Esophagus muscularis mucosa (tissue), 4 donors: ENCODE measurements at regions not wholly inside any gene's neighbourhood (a gene's known extent, or its start where the extent isn't known, plus 50 kb on each side); places are given as distances from the start of the nearest gene placed in this dataset.

ENCODE experiments used
- DNase-seq: peaks from one replicate; pipeline ENCODE4 v3.0.0-alpha.2; 2017; ENCODE audit errors: extremely low spot score
- H3K27ac ChIP-seq, 4 donors: fragments of 200-600 bp; sonication (generic); replicated peaks in 1 of 4; 1 replicate in 3 of 4; 2 replicates in 1 of 4; pipeline ENCODE4 v1.5.1; 2016 to 2019; ENCODE audit warnings: mild to moderate bottlenecking in 1 of 4
- H3K27me3 ChIP-seq, 4 donors: fragments of 200-600 bp; sonication (generic); one replicate each; pipeline versions ENCODE4 v1.5.1 to v1.6.0; 2016 to 2019
- H3K36me3 ChIP-seq, 4 donors: fragments of 200-600 bp; sonication (generic); one replicate each; pipeline ENCODE4 v1.5.1; 2016 to 2019
- H3K4me1 ChIP-seq, 4 donors: fragments of 200-600 bp; sonication (generic); one replicate each; pipeline ENCODE4 v1.5.1; 2016 to 2019
- H3K4me3 ChIP-seq, 4 donors: fragments of 200-600 bp; sonication (generic); 1 replicate in 2 of 4; 2 replicates in 2 of 4; pipeline ENCODE4 v1.5.1; 2016 to 2019; ENCODE audit warnings: mild to moderate bottlenecking in 4 of 4, moderate library complexity in 1 of 4
- H3K9me3 ChIP-seq, 4 donors: fragments of 200-600 bp; sonication (generic); 1 replicate in 3 of 4; 2 replicates in 1 of 4; pipeline ENCODE4 v1.5.1; 2016 to 2019
- EP300 ChIP-seq: sonication (generic); formaldehyde crosslinking; IDR thresholded peaks from one replicate; pipeline ENCODE4 v1.6.1; 2017; ENCODE audit warnings: antibody characterized with exemption
- POLR2A ChIP-seq: fragments of 450-650 bp; IDR thresholded peaks from one replicate; pipeline ENCODE4 v1.6.1; 2017; ENCODE audit warnings: antibody characterized with exemption, moderate library complexity, mild to moderate bottlenecking, low read depth
- POLR2AphosphoS5 ChIP-seq, 2 donors: sonication (generic); formaldehyde crosslinking; IDR thresholded peaks; one replicate each; pipeline ENCODE4 v1.6.1; 2017; ENCODE audit warnings: antibody characterized with exemption in 2 of 2
- WGBS: methylation state at CpG from one replicate; pipeline ENCODE4 v1.1.5; 2018; 5-methylcytosine and 5-hydroxymethylcytosine counted together
- intact Hi-C: fragments of 100-400 bp; cut with DNase I; formaldehyde crosslinking; loops from one replicate; pipeline ENCODE4 v1.15.1; 2023
- TF ChIP-seq, protein P1 (sequence below), 3 experiments: fragments of 200-600 bp in 2 of 3; fragments of 450-650 bp in 1 of 3; sonication (generic) in 2 of 3; IDR thresholded peaks; one replicate each; pipeline ENCODE4 v1.5.1; 2017 to 2019; ENCODE audit warnings: antibody characterized with exemption in 3 of 3, mild to moderate bottlenecking in 2 of 3, moderate library complexity in 1 of 3

GRCh38 chr6:10071631-10072220, 343.1 kb downstream of the TFAP2A start:
- TF ChIP-seq EP300, result no peak
- TF ChIP-seq, protein P1, sequence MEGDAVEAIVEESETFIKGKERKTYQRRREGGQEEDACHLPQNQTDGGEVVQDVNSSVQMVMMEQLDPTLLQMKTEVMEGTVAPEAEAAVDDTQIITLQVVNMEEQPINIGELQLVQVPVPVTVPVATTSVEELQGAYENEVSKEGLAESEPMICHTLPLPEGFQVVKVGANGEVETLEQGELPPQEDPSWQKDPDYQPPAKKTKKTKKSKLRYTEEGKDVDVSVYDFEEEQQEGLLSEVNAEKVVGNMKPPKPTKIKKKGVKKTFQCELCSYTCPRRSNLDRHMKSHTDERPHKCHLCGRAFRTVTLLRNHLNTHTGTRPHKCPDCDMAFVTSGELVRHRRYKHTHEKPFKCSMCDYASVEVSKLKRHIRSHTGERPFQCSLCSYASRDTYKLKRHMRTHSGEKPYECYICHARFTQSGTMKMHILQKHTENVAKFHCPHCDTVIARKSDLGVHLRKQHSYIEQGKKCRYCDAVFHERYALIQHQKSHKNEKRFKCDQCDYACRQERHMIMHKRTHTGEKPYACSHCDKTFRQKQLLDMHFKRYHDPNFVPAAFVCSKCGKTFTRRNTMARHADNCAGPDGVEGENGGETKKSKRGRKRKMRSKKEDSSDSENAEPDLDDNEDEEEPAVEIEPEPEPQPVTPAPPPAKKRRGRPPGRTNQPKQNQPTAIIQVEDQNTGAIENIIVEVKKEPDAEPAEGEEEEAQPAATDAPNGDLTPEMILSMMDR (IDR thresholded peaks at IDR 0.05), result no peak
- no peak for TF ChIP-seq POLR2A
- TF ChIP-seq POLR2AphosphoS5 (IDR thresholded peaks at IDR 0.05), result no peak
- H3K36me3 ChIP-seq, result no peaks in the 10 kb centered on the region
- no peaks in the 10 kb centered on the region for H3K4me1 ChIP-seq
- no peaks in the 10 kb centered on the region for H3K9me3 ChIP-seq
- 65% methylated on average over 5 of the region's 5 CpGs for WGBS
- no peak overlapping the region for H3K4me3 ChIP-seq
- intact Hi-C loops, result no loop called here
- no peak for DNase-seq
- no peak overlapping the region for H3K27ac ChIP-seq
- H3K27me3 ChIP-seq, result peaks cover 0 to 8% (median 0%) of the 10 kb centered on the region in 4 donors

- H3K4me3 ChIP-seq, result no peak overlapping the region
- no peaks in the 10 kb centered on the region for H3K4me1 ChIP-seq
- no peak for DNase-seq
- H3K27me3 ChIP-seq, result peaks cover 0 to 10% (median 0%) of the 10 kb centered on the region in 4 donors
- TF ChIP-seq, protein P1 (IDR thresholded peaks at IDR 0.05), result no peak
- TF ChIP-seq EP300 (no peak), POLR2AphosphoS5 (IDR thresholded peaks at IDR 0.05) (no peak)
- WGBS, result 42% methylated on average over 2 of the region's 2 CpGs
- no peaks in the 10 kb centered on the region for H3K36me3 ChIP-seq
- intact Hi-C loops, result no loop called here
- no peak overlapping the region for H3K27ac ChIP-seq
- H3K9me3 ChIP-seq, result no peaks in the 10 kb centered on the region
These were observed 354.9 kb downstream of the TFAP2A start for GRCh38 chr6:10060004-10060403.

- no peaks in the 10 kb centered on the region for H3K4me1 ChIP-seq
- no peak for DNase-seq
- peaks cover 0 to 10% (median 5%) of the 10 kb centered on the region in 4 donors for H3K9me3 ChIP-seq
- H3K36me3 ChIP-seq, result no peaks in the 10 kb centered on the region
- TF ChIP-seq POLR2AphosphoS5 (IDR thresholded peaks at IDR 0.05), result no peak
- no peak for TF ChIP-seq POLR2A
- no peak for TF ChIP-seq EP300
- TF ChIP-seq, protein P1 (IDR thresholded peaks at IDR 0.05), result no peak
- H3K27ac ChIP-seq, result no peak overlapping the region
- no peak overlapping the region for H3K4me3 ChIP-seq
- intact Hi-C loops, result no loop called here
- no peaks in the 10 kb centered on the region for H3K27me3 ChIP-seq
These were observed 360.2 kb downstream of the TFAP2A start for GRCh38 chr6:10054672-10055071.

DNA sequence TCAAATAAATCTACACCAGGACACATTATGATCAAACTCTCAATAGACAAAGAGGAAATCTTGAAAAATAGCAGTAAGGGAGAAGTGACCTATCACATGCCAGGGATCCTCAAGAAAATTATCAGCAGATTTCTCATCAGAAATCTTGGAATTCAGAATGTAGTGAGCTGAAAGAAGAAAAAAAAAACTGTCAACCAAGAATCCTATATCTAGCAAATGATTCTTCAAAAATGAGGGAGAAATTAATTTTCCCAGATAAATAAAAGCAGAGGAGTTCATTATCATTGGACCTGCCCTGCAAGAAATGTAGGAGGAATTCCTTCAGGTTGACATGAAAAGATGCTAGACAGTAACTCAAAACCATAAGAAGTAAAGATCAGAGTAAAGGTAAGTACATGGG, 363.6 kb downstream of the TFAP2A start:
- intact Hi-C loops, result no loop called here
- no peak overlapping the region for H3K27ac ChIP-seq
- H3K36me3 ChIP-seq, result no peaks in the 10 kb centered on the region

More for the DNA sequence above, 363.6 kb downstream of the TFAP2A start:
- no peak overlapping the region for H3K4me3 ChIP-seq
- H3K9me3 ChIP-seq, result peaks cover 0 to 10% (median 5%) of the 10 kb centered on the region in 4 donors
- H3K4me1 ChIP-seq, result no peaks in the 10 kb centered on the region
- TF ChIP-seq POLR2A (no peak), EP300 (no peak), POLR2AphosphoS5 (IDR thresholded peaks at IDR 0.05) (no peak)
- TF ChIP-seq, protein P1 (IDR thresholded peaks at IDR 0.05), result no peak
- H3K27me3 ChIP-seq, result no peaks in the 10 kb centered on the region
- DNase-seq, result no peak
